ENCODE measurements at regions not wholly inside any gene's neighbourhood (a gene's known extent, or its start where the extent isn't known, plus 50 kb on each side); places are given as distances from the start of the nearest gene placed in this dataset.

- intact Hi-C loops (cut with DNase I; ENCODE audit: low total_unique reads) = no loop called here
- DNase-seq = no peak
These were observed 273.9 kb upstream of the TBC1D5 start for GRCh38 chr3:18016366-18016765.

GRCh38 chr3:18012933-18013332, 270.5 kb upstream of the TBC1D5 start:
- no peak for DNase-seq
- Histone ChIP-seq H3K36me3 (no peaks in the 10 kb centered on the region), H3K27ac (no peak overlapping the region), H3K27me3 (replicated peaks in 1 of 7) (no peaks in the 10 kb centered on the region), H3K4me3 (no peak overlapping the region), H3K4me1 (no peaks in the 10 kb centered on the region), H3K9me3 (no peaks in the 10 kb centered on the region)
- TF ChIP-seq POLR2A (IDR thresholded peaks at IDR 0.05) (no peak), CTCF (IDR thresholded peaks at IDR 0.05 in 8 of 11, conservative IDR thresholded peaks at IDR 0.05 in 3 of 11) (no peak), POLR2AphosphoS5 (IDR thresholded peaks at IDR 0.05) (no peak)
- intact Hi-C loops (cut with DNase I; ENCODE audit: low total_unique reads) = no loop called here
- 77 to 87% (median 78%) methylated on average over 4 of the region's 4 CpGs for WGBS, 5 donors

More at GRCh38 chr3:18016366-18016765, 273.9 kb upstream of the TBC1D5 start:
- Histone ChIP-seq H3K27me3 (replicated peaks in 1 of 7) (peaks cover 0 to 18% (median 0%) of the 10 kb centered on the region in 7 donors), H3K36me3 (no peaks in the 10 kb centered on the region), H3K27ac (no peak overlapping the region), H3K4me3 (no peak overlapping the region), H3K4me1 (no peaks in the 10 kb centered on the region), H3K9me3 (no peaks in the 10 kb centered on the region)
- no peak for TF ChIP-seq POLR2A (IDR thresholded peaks at IDR 0.05)
- no peak for TF ChIP-seq CTCF (IDR thresholded peaks at IDR 0.05 in 8 of 11, conservative IDR thresholded peaks at IDR 0.05 in 3 of 11)
- TF ChIP-seq POLR2AphosphoS5 (IDR thresholded peaks at IDR 0.05) = no peak
- 83 to 92% (median 83%) methylated on average over 7 of the region's 7 CpGs for WGBS, 5 donors

- WGBS, 5 donors = 46 to 58% (median 50%) methylated on average over 2 of the region's 2 CpGs
- Histone ChIP-seq H3K9me3 (no peaks in the 10 kb centered on the region), H3K36me3 (no peaks in the 10 kb centered on the region), H3K27ac (no peak overlapping the region), H3K4me3 (no peak overlapping the region), H3K4me1 (no peaks in the 10 kb centered on the region), H3K27me3 (replicated peaks in 1 of 7) (no peaks in the 10 kb centered on the region)
- no peak for TF ChIP-seq POLR2A (IDR thresholded peaks at IDR 0.05)
- no peak for TF ChIP-seq POLR2AphosphoS5 (IDR thresholded peaks at IDR 0.05)
- no peak for TF ChIP-seq CTCF (IDR thresholded peaks at IDR 0.05 in 8 of 11, conservative IDR thresholded peaks at IDR 0.05 in 3 of 11)
- intact Hi-C loops (cut with DNase I; ENCODE audit: low total_unique reads) = no loop called here
- no peak for DNase-seq
These were observed 270.0 kb upstream of the TBC1D5 start for GRCh38 chr3:18012436-18012835.

- H3K4me1 ChIP-seq = no peaks in the 10 kb centered on the region
- no peaks in the 10 kb centered on the region for H3K9me3 ChIP-seq
- intact Hi-C loops (cut with DNase I; ENCODE audit: low total_unique reads) = no loop called here
- H3K4me3 ChIP-seq = no peak overlapping the region
- WGBS, 5 donors = 77 to 97% (median 85%) methylated on average over 3 of the region's 3 CpGs
- H3K36me3 ChIP-seq = no peaks in the 10 kb centered on the region
- DNase-seq = no peak
- no peak for TF ChIP-seq POLR2AphosphoS5 (IDR thresholded peaks at IDR 0.05)
- TF ChIP-seq CTCF (IDR thresholded peaks at IDR 0.05 in 8 of 11, conservative IDR thresholded peaks at IDR 0.05 in 3 of 11) = no peak
- no peak for TF ChIP-seq POLR2A (IDR thresholded peaks at IDR 0.05)
- H3K27ac ChIP-seq = no peak overlapping the region
- H3K27me3 ChIP-seq (replicated peaks in 1 of 7) = no peaks in the 10 kb centered on the region
These were observed 269.0 kb upstream of the TBC1D5 start for GRCh38 chr3:18011387-18011786.
